ENCODE measurements at regions not wholly inside any gene's neighbourhood (a gene's known extent, or its start where the extent isn't known, plus 50 kb on each side); places are given as distances from the start of the nearest gene placed in this dataset.

GRCh38 chr13:107906131-107906530 lies 309.2 kb downstream of the LIG4 start:
- TF ChIP-seq POLR2AphosphoS5 (IDR thresholded peaks at IDR 0.05) (no peak), CTCF (IDR thresholded peaks at IDR 0.05) (no peak), POLR2A (IDR thresholded peaks at IDR 0.05; ENCODE audit: low read depth) (no peak), EP300 (IDR thresholded peaks at IDR 0.05) (no peak)
